Medulla oblongata (tissue), 1 donor: ENCODE measurements at regions not wholly inside any gene's neighbourhood (a gene's known extent, or its start where the extent isn't known, plus 50 kb on each side); places are given as distances from the start of the nearest gene placed in this dataset.
"Not testable (repeated sequence)": the region's sequence is repeated elsewhere in the genome, so short reads cannot be mapped to it uniquely, and the experiment has no call there.

Source experiments
- DNase-seq: peaks from one replicate; pipeline ENCODE4 v3.0.0-alpha.2; 2015; ENCODE audit errors: extremely low spot score

- no peak for DNase-seq
These were observed 202.8 kb downstream of the KDM5D start for GRCh38 chrY:19541475-19542306.

GRCh38 chrY:19535697-19536096, 208.8 kb downstream of the KDM5D start:
- not testable (repeated sequence) for DNase-seq

DNA sequence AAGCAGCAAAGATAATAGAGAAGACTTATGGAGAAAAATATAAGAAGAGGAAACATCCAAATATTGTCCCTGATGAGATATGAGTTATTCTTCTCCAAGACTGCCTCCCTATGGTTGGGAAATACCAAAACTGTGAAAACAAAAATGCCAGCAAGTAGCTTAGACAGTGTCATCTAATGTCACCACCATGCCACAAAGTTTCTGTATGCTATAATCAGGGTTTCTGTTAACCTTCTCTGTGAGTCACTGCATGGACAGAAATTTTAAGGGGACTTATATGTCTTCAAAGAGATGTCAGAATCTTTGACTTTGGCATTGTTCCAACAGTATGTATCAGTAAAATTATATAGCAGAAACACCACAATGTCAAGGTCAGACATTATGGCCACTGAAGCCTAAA, 222.6 kb downstream of the KDM5D start:
- DNase-seq = no peak

- DNase-seq = no peak
These were observed 241.5 kb downstream of the KDM5D start for GRCh38 chrY:19503092-19503449.

GRCh38 chrY:19502169-19503091, 242.1 kb downstream of the KDM5D start:
- no peak for DNase-seq

DNA sequence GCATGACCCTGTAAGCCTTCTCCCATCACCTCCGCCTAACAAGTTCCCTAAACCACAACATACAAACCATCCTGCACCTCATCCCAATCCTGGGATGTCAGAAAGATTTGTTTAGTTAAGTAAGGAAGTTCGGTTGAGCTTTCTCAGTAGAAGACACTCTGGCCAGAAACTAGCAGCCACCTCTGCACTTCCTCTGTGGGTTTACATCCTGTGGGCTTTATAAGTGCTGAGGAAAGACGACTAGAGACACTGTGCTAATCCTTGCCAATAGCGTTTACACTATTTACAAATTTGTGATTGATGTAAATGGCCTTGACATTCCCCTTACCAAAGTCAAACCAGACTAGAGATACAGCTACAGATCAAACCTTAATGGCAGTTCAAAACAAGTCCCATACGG, 246.0 kb downstream of the KDM5D start:
- DNase-seq = no peak

- no peak for DNase-seq
These were observed 257.0 kb downstream of the KDM5D start for GRCh38 chrY:19487494-19487893.

GRCh38 chrY:19484997-19485396, 259.5 kb downstream of the KDM5D start:
- no peak for DNase-seq

DNA sequence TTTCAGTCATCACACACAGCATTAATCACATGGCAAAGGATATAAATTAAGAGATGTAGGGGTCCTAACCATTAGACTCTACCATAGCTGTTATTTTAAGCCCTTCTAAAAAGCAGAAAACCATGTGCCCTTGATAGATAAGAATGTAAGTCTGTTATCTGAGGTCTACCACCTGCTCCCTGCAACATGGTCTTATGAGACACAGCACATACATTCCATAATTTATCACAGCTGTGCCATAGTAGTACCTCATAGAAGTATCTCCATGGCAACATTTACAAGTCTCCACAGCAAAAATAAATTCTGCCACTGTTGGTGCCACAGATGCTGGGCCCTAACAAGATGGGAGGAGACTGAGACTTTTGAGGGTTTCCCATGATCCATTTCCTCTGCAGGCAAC, 265.4 kb downstream of the KDM5D start:
- no peak for DNase-seq

- DNase-seq = no peak
These were observed 266.6 kb downstream of the KDM5D start for GRCh38 chrY:19477959-19478358.

- no peak for DNase-seq
These were observed 278.7 kb downstream of the KDM5D start for GRCh38 chrY:19465809-19466208.

- DNase-seq = no peak
These were observed 287.6 kb downstream of the KDM5D start for GRCh38 chrY:19456855-19457448.

DNA sequence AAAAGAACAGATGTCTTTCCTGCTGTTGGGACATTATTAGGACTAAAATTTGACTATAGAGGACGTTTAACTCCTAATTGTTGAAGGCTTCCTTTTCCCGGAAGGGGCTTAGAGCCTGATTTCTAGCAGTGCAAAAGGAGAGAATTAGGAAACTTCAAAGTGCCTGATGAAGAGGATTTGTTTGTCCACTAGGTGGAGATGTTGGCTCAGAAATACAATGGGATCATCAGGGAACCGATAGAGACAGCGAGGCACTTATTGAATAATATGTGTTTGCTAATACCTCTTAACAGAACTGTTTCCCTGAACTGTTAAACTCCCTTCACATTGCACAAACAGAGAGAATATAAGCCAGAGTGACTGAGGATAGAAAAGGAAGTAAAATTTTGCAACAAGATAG, 311.5 kb downstream of the KDM5D start:
- peak; percentile 57 for DNase-seq

- DNase-seq = no peak
These were observed 316.6 kb downstream of the KDM5D start for GRCh38 chrY:19427736-19428518.

DNA sequence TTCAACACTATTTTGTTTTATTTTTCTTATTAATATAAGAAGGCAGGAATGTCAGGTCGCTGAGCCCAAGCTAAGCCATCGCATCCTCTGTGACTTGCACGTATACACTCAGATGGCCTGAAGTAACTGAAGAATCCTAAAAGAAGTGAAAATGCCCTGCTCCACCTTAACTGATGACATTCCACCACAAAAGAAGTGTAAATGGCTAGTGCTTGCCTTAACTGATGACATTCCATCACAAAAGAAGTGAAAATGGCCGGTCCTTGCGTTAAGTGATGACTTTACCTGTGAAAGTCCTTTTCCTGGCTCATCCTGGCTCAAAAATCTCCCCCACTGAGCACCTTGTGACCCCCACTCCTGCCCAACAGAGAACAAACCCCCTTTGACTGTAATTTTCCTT, 317.3 kb downstream of the KDM5D start:
- not testable (repeated sequence) for DNase-seq

- DNase-seq = no peak
These were observed 333.4 kb downstream of the KDM5D start for GRCh38 chrY:19410980-19411766.

GRCh38 chrY:19406246-19406645, 338.3 kb downstream of the KDM5D start:
- no peak for DNase-seq

- no peak for DNase-seq
These were observed 338.9 kb downstream of the KDM5D start for GRCh38 chrY:19405598-19405997.

DNA sequence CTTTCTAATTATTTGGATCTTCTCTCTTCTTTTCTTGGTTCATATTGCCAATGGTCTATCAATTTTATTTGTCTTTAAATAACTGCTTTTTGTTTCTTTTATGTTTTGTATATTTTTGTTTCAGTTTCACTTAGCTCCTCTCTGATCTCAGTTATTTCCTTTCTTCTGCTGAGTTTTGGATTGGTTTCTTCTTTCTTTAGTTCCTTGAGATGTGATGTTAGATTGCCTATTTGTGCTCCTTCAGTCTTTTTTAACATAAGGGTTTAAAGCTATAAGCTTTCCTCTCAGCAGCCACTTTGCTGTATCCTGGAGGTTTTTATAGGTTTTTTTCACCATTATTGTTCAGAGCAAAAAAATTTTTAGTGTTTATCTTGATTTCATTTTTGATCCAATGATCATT, 351.6 kb downstream of the KDM5D start:
- no peak for DNase-seq

GRCh38 chrY:19391922-19392321, 352.6 kb downstream of the KDM5D start:
- DNase-seq = no peak

DNA sequence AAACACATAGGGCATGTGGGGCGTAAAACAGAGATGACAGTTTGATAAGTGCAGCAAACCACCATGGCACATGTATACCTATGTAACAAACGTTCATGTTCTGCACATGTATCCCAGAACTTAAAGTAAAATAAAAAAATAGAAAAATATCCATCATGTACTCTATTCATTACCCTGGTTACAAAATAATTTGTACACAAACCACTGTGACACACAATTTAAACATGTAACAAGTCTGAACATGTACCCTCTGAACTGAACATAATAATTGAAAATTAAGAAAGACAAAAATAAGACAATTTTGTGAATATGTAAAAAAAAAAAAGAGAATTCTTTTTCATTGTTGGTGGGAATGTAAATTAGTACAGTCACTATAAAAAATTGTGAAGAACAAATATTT, 379.2 kb downstream of the KDM5D start:
- DNase-seq = no peak
